H1 (cell line): ENCODE measurements at regions not wholly inside any gene's neighbourhood (a gene's known extent, or its start where the extent isn't known, plus 50 kb on each side); places are given as distances from the start of the nearest gene placed in this dataset.

Experiments
- CTCF ChIA-PET: fragments of 300-600 bp; sonication (Branson Sonifier 250); formaldehyde crosslinking; loops from one replicate; lab custom pipeline; 2021; ENCODE audit not compliant: partially characterized antibody; lab: Charles Lee
- POLR2A ChIA-PET: fragments of 300-600 bp; sonication (Branson Sonifier 250); formaldehyde crosslinking; loops from one replicate; lab custom pipeline; 2021; ENCODE audit warnings: inconsistent platforms; ENCODE audit not compliant: partially characterized antibody; lab: Charles Lee
- DNase-seq, 2 experiments: peaks; one replicate each; pipeline versions ENCODE4 v3.0.0 to v3.0.0-alpha.2; 2010 to 2022; ENCODE audit warnings: low spot score in 2 of 2, low read depth in 1 of 2, mixed read lengths in 1 of 2
- FAIRE-seq: peaks from 2 replicates; lab custom pipeline; 2011; peaks lifted over from hg19 to GRCh38; lab: Jason Lieb, UNC
- H2AFZ ChIP-seq: 2 replicates; pipeline ENCODE4 v1.8.1; 2012; ENCODE audit warnings: low read length, inconsistent platforms
- H2AK5ac ChIP-seq: 2 replicates; pipeline ENCODE4 v1.6.1; 2013; ENCODE audit warnings: low read depth, low read length
- H2BK120ac ChIP-seq: replicated peaks from 2 replicates; pipeline ENCODE3; 2013; ENCODE audit warnings: low read depth, low read length, inconsistent platforms
- H2BK12ac ChIP-seq: 2 replicates; pipeline ENCODE4 v1.6.1; 2013; ENCODE audit warnings: low read depth, low read length
- H2BK15ac ChIP-seq: 2 replicates; pipeline ENCODE4 v1.6.1; 2013; ENCODE audit warnings: low read length
- H2BK20ac ChIP-seq: 2 replicates; pipeline ENCODE4 v1.6.1; 2013; ENCODE audit warnings: low read length
- H2BK5ac ChIP-seq: 2 replicates; pipeline ENCODE4 v1.6.1; 2013; ENCODE audit warnings: low read depth, low read length
- H3K14ac ChIP-seq: 2 replicates; pipeline ENCODE4 v1.6.1; 2013; ENCODE audit warnings: inconsistent platforms; ENCODE audit not compliant: insufficient read length
- H3K18ac ChIP-seq: 2 replicates; pipeline ENCODE4 v1.6.1; 2013; ENCODE audit warnings: low read length; ENCODE audit errors: extremely low read depth
- H3K23ac ChIP-seq: 2 replicates; pipeline ENCODE4 v1.6.1; 2013; ENCODE audit warnings: inconsistent platforms; ENCODE audit not compliant: insufficient read length
- H3K23me2 ChIP-seq: 2 replicates; pipeline ENCODE4 v1.6.1; 2013; ENCODE audit warnings: low read depth, low read length
- H3K27ac ChIP-seq: 2 replicates; pipeline ENCODE4 v1.6.1; 2011; ENCODE audit warnings: low read depth, low read length, inconsistent platforms
- H3K27me3 ChIP-seq, 4 experiments: replicated peaks in 1 of 4; 1 replicate in 1 of 4; 2 replicates in 3 of 4; pipeline versions ENCODE4 v1.6.1 to v1.8.1; 2011 to 2013; ENCODE audit warnings: low read length in 3 of 4, mild to moderate bottlenecking in 3 of 4, inconsistent platforms in 2 of 4, mixed read lengths in 2 of 4, moderate library complexity in 1 of 4; ENCODE audit not compliant: control insufficient read depth in 3 of 4, insufficient read depth in 3 of 4; ENCODE audit errors: extremely low read depth in 1 of 4
- H3K36me3 ChIP-seq, 4 experiments: 2 replicates each; pipeline versions ENCODE4 v1.6.1 to v1.8.1; 2011 to 2013; ENCODE audit warnings: mild to moderate bottlenecking in 4 of 4, low read length in 3 of 4, moderate library complexity in 2 of 4, control low read depth in 1 of 4, inconsistent platforms in 1 of 4; ENCODE audit not compliant: insufficient read depth in 4 of 4, control insufficient read depth in 2 of 4
- H3K4ac ChIP-seq: replicated peaks from 2 replicates; pipeline ENCODE3; 2013; ENCODE audit warnings: low read length, low read depth, mixed read lengths, inconsistent platforms; ENCODE audit not compliant: insufficient read length
- H3K4me1 ChIP-seq, 4 experiments: replicated peaks in 1 of 4; 1 replicate in 1 of 4; 2 replicates in 3 of 4; pipeline versions ENCODE4 v1.6.1 to v1.8.1; 2011 to 2013; ENCODE audit warnings: low read length in 3 of 4, inconsistent platforms in 2 of 4, mixed read lengths in 1 of 4; ENCODE audit not compliant: insufficient read depth in 4 of 4, control insufficient read depth in 3 of 4
- H3K4me2 ChIP-seq, 2 experiments: 2 replicates each; pipeline versions ENCODE4 v1.6.1 to v1.8.1; 2011 to 2013; ENCODE audit warnings: low read depth in 2 of 2, low read length in 2 of 2, control low read depth in 1 of 2, inconsistent platforms in 1 of 2, mild to moderate bottlenecking in 1 of 2; ENCODE audit not compliant: insufficient read depth in 1 of 2
- H3K4me3 ChIP-seq, 4 experiments: fragments of 200-600, 300-600 bp in 1 of 4; sonication (generic), shearing (Covaris generic), sonication (Bioruptor Twin) in 1 of 4; 2 replicates each; pipeline versions ENCODE4 v1.5.1 to v1.8.1; 2011 to 2016; ENCODE audit warnings: low read length in 4 of 4, low read depth in 3 of 4, control low read depth in 2 of 4, inconsistent platforms in 2 of 4, mild to moderate bottlenecking in 2 of 4, mixed read lengths in 1 of 4, moderate library complexity in 1 of 4; ENCODE audit not compliant: insufficient read depth in 2 of 4; ENCODE audit errors: extremely low read depth in 1 of 4
- H3K56ac ChIP-seq: replicated peaks from 2 replicates; pipeline ENCODE3; 2013; ENCODE audit warnings: low read depth, mild to moderate bottlenecking, mixed read lengths, low read length, inconsistent platforms; ENCODE audit not compliant: insufficient read length
- H3K79me1 ChIP-seq: 2 replicates; pipeline ENCODE4 v1.6.1; 2013; ENCODE audit warnings: low read depth, low read length, control low read depth
- H3K79me2 ChIP-seq, 2 experiments: 2 replicates each; pipeline versions ENCODE4 v1.6.1 to v1.8.1; 2012 to 2013; ENCODE audit warnings: low read length in 2 of 2, mild to moderate bottlenecking in 2 of 2, inconsistent platforms in 1 of 2; ENCODE audit not compliant: insufficient read depth in 2 of 2, control insufficient read depth in 1 of 2
- H3K9ac ChIP-seq, 4 experiments: replicated peaks in 1 of 4; 1 replicate in 1 of 4; 2 replicates in 3 of 4; pipeline versions ENCODE4 v1.6.1 to v1.8.1; 2011 to 2013; ENCODE audit warnings: low read depth in 3 of 4, low read length in 3 of 4, control low read depth in 2 of 4, mild to moderate bottlenecking in 2 of 4, moderate library complexity in 2 of 4, inconsistent platforms in 1 of 4; ENCODE audit errors: extremely low read depth in 1 of 4
- H3K9me3 ChIP-seq, 2 experiments: 2 replicates each; pipeline versions ENCODE4 v1.6.1 to v1.8.1; 2012 to 2013; ENCODE audit warnings: mild to moderate bottlenecking in 2 of 2, moderate library complexity in 2 of 2, control low read depth in 1 of 2, inconsistent platforms in 1 of 2, low read depth in 1 of 2, low read length in 1 of 2, mixed read lengths in 1 of 2; ENCODE audit not compliant: insufficient read depth in 2 of 2
- H4K20me1 ChIP-seq, 2 experiments: replicated peaks in 1 of 2; 2 replicates each; pipeline versions ENCODE3 to v1.8.1; 2011 to 2013; ENCODE audit warnings: inconsistent platforms in 2 of 2, low read length in 2 of 2, mild to moderate bottlenecking in 1 of 2; ENCODE audit not compliant: insufficient read depth in 2 of 2, control insufficient read depth in 1 of 2
- H4K5ac ChIP-seq: 2 replicates; pipeline ENCODE4 v1.6.1; 2013; ENCODE audit warnings: low read length, low read depth, mixed read lengths, inconsistent platforms; ENCODE audit not compliant: insufficient read length
- H4K8ac ChIP-seq: 2 replicates; pipeline ENCODE4 v1.8.0; 2013; ENCODE audit warnings: mild to moderate bottlenecking, moderate library complexity, low read length, inconsistent platforms; ENCODE audit not compliant: insufficient read depth; ENCODE audit errors: extremely low read depth
- H4K91ac ChIP-seq: replicated peaks from 2 replicates; pipeline ENCODE3; 2013; ENCODE audit warnings: low read length, mixed read lengths, inconsistent platforms; ENCODE audit not compliant: insufficient read length
- MAFK ChIP-seq: IDR thresholded peaks from 2 replicates; pipeline ENCODE4 v1.6.1; 2012; ENCODE audit warnings: low read depth, mild to moderate bottlenecking, improper control_type of control experiment, low read length
- SIN3A ChIP-seq, 2 experiments: IDR thresholded peaks in 1 of 2; conservative IDR thresholded peaks in 1 of 2; 2 replicates each; pipeline ENCODE4 v1.6.1; 2011 to 2012; ENCODE audit warnings: low read length in 2 of 2, improper control_type of control experiment in 1 of 2, low read depth in 1 of 2, mild to moderate bottlenecking in 1 of 2
- YY1 ChIP-seq: IDR thresholded peaks from 2 replicates; pipeline ENCODE4 v1.6.1; 2011; ENCODE audit warnings: low read depth, mild to moderate bottlenecking, low read length
- WGBS, 2 experiments: shearing (Covaris generic) in 1 of 2; methylation state at CpG; one replicate each; pipeline versions ENCODE4 v1.1.6 to v1.1.7; 2013 to 2015; ENCODE audit warnings: low lambda C conversion rate in 2 of 2, mixed read lengths in 2 of 2, inconsistent platforms in 1 of 2, low coverage in 1 of 2, missing lambda C conversion rate in 1 of 2; ENCODE audit not compliant: insufficient replicate concordance in 2 of 2, insufficient coverage in 1 of 2, insufficient read length in 1 of 2; ENCODE audit errors: extremely low coverage in 1 of 2, missing lambda C conversion rate in 1 of 2; 5-methylcytosine and 5-hydroxymethylcytosine counted together

GRCh38 chr3:127520993-127521392 is 69.5 kb downstream of the TPRA1 start:
- no peaks in the 10 kb centered on the region for H3K36me3 ChIP-seq
- no peaks in the 10 kb centered on the region for H4K20me1 ChIP-seq
- H3K4me3 ChIP-seq, result no peak overlapping the region
- ChIA-PET CTCF (interaction anchor here (0.9 to 1.0 kb wide), 3 partner anchors 9 to 48 kb away, joined by 3 read pairs; no protein-coding TSS in a partner anchor), POLR2A (no interaction called here)
- 91% methylated on average over 4 of the region's 4 CpGs; no CpG with 5 or more reads in 1 of the 2 experiments for WGBS, 2 experiments
- FAIRE-seq, result no peak
- no peak overlapping the region for H3K23ac ChIP-seq
- no peak for DNase-seq
- H3K4ac ChIP-seq, result no peak overlapping the region
- H2AFZ ChIP-seq, result no peak overlapping the region
- H3K4me2 ChIP-seq, result no peak overlapping the region
- no peak overlapping the region for H2BK120ac ChIP-seq
- H3K27me3 ChIP-seq, result no peaks in the 10 kb centered on the region
- H3K27ac ChIP-seq, result no peak overlapping the region
- no peak overlapping the region for H2BK20ac ChIP-seq
- no peaks in the 10 kb centered on the region for H3K23me2 ChIP-seq
- no peak overlapping the region for H4K91ac ChIP-seq
- no peak overlapping the region for H2BK5ac ChIP-seq
- no peak overlapping the region for H2BK12ac ChIP-seq
- TF ChIP-seq SIN3A (conservative IDR thresholded peaks at IDR 0.05 in 1 of 2, IDR thresholded peaks at IDR 0.05 in 1 of 2; ENCODE audit: low read depth in 1 of 2, low read length in 2 of 2) (no peak), MAFK (no peak), YY1 (no peak)
- no peaks in the 10 kb centered on the region for H3K79me2 ChIP-seq
- no peaks in the 10 kb centered on the region for H3K4me1 ChIP-seq
- no peak overlapping the region for H2BK15ac ChIP-seq
- no peak overlapping the region for H3K9ac ChIP-seq
- H3K56ac ChIP-seq, result no peak overlapping the region
- no peak overlapping the region for H4K8ac ChIP-seq
- H2AK5ac ChIP-seq, result no peak overlapping the region
- H4K5ac ChIP-seq, result no peak overlapping the region
- no peaks in the 10 kb centered on the region for H3K79me1 ChIP-seq
- 0 out of 4 replicates have a peak, but pooled peaks cover 0 to 2% of the 10 kb centered on the region in 2 experiments for H3K9me3 ChIP-seq
- no peak overlapping the region for H3K14ac ChIP-seq
- no peak overlapping the region for H3K18ac ChIP-seq
